GM12865 (cell line): ENCODE measurements at regions not wholly inside any gene's neighbourhood (a gene's known extent, or its start where the extent isn't known, plus 50 kb on each side); places are given as distances from the start of the nearest gene placed in this dataset.

Experiments
- DNase-seq: peaks from one replicate; pipeline ENCODE4 v3.0.0; 2010; ENCODE audit warnings: low read depth
- H3K4me3 ChIP-seq: 2 replicates; pipeline ENCODE4 v1.5.1; 2011; ENCODE audit warnings: mild to moderate bottlenecking, low read depth, low read length, control low read depth
- TF ChIP-seq, protein P1 (sequence below): IDR thresholded peaks from 2 replicates; pipeline ENCODE4 v1.5.1; 2011; ENCODE audit warnings: low read length, control low read depth, low read depth, inconsistent platforms; ENCODE audit not compliant: insufficient read depth; ENCODE audit errors: missing control alignments

DNA sequence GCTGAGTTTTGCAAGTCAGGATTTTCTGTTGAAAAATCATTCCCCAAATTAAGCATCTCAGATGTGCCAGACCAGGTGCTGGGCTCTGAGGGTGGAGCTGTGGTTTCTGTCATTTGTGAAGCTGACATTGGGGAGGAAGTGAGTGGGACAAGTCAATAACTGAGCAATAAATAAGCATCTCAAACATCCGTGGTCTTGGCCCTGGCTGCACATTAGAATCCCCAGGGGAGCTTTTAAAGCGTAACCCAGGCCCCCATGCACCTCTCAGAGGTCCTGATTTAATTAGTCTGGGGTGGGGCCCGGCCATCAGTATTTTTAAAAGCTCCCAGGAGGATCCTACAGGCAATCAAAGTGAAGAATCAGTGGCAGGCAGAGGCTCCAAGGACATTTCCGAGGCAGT is 420.0 kb downstream of the MN1 start:
- DNase-seq = no peak
- TF ChIP-seq, protein P1, sequence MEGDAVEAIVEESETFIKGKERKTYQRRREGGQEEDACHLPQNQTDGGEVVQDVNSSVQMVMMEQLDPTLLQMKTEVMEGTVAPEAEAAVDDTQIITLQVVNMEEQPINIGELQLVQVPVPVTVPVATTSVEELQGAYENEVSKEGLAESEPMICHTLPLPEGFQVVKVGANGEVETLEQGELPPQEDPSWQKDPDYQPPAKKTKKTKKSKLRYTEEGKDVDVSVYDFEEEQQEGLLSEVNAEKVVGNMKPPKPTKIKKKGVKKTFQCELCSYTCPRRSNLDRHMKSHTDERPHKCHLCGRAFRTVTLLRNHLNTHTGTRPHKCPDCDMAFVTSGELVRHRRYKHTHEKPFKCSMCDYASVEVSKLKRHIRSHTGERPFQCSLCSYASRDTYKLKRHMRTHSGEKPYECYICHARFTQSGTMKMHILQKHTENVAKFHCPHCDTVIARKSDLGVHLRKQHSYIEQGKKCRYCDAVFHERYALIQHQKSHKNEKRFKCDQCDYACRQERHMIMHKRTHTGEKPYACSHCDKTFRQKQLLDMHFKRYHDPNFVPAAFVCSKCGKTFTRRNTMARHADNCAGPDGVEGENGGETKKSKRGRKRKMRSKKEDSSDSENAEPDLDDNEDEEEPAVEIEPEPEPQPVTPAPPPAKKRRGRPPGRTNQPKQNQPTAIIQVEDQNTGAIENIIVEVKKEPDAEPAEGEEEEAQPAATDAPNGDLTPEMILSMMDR = no peak
- no peak overlapping the region for H3K4me3 ChIP-seq

DNA sequence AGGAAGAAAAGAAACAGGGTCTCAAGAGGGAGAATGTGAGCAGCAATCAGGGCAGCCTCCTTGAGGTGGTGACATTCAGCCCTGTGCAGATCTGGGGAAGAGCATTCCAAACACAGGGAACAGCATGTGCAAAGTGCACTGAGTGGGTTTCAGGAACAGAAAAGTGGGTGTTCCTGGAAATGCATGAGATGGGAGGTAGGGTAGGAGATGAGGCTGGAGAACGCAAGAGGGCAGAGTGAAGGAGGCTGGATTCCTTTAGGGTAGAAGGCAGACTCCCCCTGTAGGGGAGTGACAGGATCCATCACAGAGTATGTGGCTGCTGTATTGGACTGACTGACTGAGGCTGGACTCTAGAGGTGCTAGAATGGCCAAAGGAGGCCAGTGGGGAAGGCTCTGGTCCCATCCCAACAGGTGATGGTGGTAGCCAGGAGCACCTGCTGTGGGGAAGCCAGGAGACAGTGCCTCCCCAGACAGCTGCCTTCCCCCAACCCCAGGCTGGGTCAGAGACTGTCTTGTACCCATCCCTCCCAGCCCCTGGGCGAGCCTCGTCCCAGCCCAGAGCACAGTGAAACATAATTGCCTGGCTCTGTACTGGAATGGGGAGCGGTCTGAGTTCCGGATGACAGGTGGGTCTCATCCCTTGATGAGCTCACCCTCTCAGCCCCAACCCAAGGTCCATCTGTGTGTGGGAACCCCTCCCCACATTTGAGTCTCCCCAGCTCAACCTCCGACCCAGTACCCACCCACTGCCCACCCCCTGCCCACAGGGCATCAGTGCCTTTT is 419.4 kb downstream of the MN1 start:
- no peak for DNase-seq
- TF ChIP-seq, protein P1 = no peak

DNA sequence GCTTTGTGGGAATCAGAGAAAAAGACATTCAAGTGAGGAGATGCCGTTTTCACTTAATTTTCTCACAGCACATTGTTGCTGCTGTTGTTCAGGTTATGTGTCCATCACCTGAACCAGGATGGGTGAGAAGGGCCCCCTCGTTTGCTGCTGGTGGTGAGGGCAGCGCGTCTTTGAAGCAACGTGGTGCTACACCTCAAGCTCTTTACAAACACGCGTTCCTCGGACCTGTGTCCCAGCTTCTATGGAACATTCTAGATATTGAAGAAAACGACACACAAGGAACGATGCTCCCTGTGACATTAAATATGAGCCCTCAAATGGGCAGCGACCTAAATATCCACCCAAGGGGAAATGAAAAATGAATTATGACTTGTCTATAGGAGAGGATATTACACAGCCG is 418.6 kb downstream of the MN1 start:
- H3K4me3 ChIP-seq = no peak overlapping the region
- DNase-seq = no peak
- TF ChIP-seq, protein P1 = no peak

More for the DNA sequence above, 419.4 kb downstream of the MN1 start:
- no peak overlapping the region for H3K4me3 ChIP-seq

DNA sequence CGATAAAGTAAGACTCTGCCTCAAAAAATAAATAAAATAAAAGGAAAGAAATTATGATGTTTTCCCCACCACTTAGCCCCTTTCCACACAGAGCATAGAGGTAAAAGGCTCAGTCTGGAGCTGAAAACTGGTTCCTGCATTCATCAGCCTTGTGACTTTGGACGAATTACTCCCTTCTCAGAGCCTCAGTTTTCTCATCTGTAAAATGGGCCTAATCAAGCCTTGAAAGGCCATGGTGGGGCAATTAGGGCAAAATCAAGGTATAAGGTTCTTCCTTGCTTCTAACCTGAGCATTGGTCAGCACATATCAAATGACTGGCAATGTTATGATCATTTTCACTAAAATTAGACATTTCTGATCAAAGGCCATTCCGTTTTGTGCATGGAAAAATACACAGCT is 417.7 kb downstream of the MN1 start:
- TF ChIP-seq, protein P1 = no peak
- H3K4me3 ChIP-seq = no peak overlapping the region
- DNase-seq = no peak

DNA sequence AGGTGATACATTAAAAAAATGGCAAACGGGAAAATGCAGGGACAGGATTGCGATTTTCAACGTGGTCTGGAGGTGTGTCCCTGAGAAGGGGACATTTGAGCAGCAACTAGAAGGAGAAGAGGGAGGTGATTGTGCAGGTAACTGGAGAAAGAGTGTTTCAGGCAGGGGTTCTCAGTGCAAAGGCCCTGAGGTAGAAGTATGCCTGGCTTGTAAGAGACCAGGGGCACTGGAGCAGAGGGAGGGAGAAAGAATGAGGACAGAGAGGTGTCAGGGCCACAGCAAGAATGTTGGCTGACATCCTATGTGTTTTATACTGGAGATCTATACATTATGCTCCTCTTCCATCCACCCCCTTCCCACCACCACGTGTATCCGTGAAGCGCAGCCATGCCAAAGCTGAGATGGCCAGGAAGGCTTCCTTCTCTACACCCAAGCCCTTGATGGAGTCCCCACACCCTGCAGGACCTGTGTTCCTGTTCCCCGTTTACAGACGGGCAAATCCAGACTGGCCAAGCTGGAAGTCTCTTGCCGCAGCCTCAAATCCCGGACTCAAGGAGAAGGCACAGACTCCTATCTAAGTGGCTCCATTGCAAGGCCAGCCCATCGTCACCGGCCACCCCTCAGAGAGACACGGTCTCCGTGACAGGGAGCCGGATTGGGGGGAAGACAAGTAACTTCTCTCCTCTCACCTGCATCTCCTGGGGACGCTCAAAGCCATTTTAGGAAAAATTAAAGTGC is 416.1 kb downstream of the MN1 start:
- TF ChIP-seq, protein P1 = no peak
- no peak overlapping the region for H3K4me3 ChIP-seq
- DNase-seq = no peak

DNA sequence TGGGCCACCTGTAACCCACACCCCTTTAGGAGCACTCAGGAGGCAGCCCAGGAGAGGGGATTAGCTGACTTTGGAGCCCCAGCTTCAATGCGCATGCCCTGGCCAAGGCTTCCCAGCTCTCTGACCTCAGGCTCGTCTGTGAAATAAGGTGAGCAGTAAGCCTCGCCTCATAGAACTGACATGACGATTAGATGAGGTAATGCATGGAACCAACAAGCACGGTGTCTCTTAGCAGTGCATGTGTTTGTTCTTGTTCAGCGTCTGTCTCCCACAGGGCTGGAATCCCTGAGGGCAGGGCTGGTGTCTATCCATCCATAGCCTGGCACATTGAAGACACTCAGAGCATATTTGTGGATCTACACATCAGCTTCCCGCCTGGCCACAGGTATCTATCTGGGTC is 415.4 kb downstream of the MN1 start:
- H3K4me3 ChIP-seq = no peak overlapping the region
- TF ChIP-seq, protein P1 = no peak
- DNase-seq = no peak
